GM12878 (cell line): ENCODE measurements at regions not wholly inside any gene's neighbourhood (a gene's known extent, or its start where the extent isn't known, plus 50 kb on each side); places are given as distances from the start of the nearest gene placed in this dataset.

Experiments
- CTCF ChIP-seq, 3 experiments: IDR thresholded peaks in 2 of 3; conservative IDR thresholded peaks in 1 of 3; 2 replicates each; pipeline ENCODE4 v1.5.1; 2011; ENCODE audit warnings: low read depth in 3 of 3, low read length in 3 of 3, mild to moderate bottlenecking in 3 of 3, control low read depth in 2 of 3, moderate library complexity in 2 of 3, inconsistent platforms in 1 of 3, mixed read lengths in 1 of 3; ENCODE audit not compliant: control insufficient read depth in 2 of 3, insufficient read depth in 1 of 3; ENCODE audit errors: extremely low read depth in 1 of 3
- HDAC6 ChIP-seq: fragments of 200-600 bp; sonication (generic); IDR thresholded peaks from one replicate; pipeline ENCODE4 v1.8.0; 2017; ENCODE audit warnings: antibody characterized with exemption; ENCODE audit not compliant: unreplicated experiment
- POLR2A ChIP-seq: IDR thresholded peaks from 2 replicates; pipeline ENCODE4 v1.6.1; 2011; ENCODE audit warnings: low read depth, mild to moderate bottlenecking, low read length
- POU2F2 ChIP-seq: IDR thresholded peaks from 3 replicates; pipeline ENCODE4 v1.6.1; 2011; ENCODE audit warnings: low read depth, mild to moderate bottlenecking, low read length, borderline replicate concordance
- RFX5 ChIP-seq: IDR thresholded peaks from 2 replicates; pipeline ENCODE4 v1.6.1; 2011; ENCODE audit warnings: low read depth, low read length, improper control_type of control experiment

- no peak for TF ChIP-seq POLR2A
- no peak for TF ChIP-seq RFX5
- TF ChIP-seq POU2F2, result no peak
- no peak for TF ChIP-seq CTCF (IDR thresholded peaks at IDR 0.05 in 2 of 3, conservative IDR thresholded peaks at IDR 0.05 in 1 of 3; ENCODE audit: control insufficient read depth in 2 of 3, extremely low read depth in 1 of 3, insufficient read depth in 1 of 3, low read depth in 3 of 3, low read length in 3 of 3)
- TF ChIP-seq HDAC6, result no peak
Observed at GRCh38 chr6:54993294-54993693, 146.7 kb downstream of the FAM83B start.
